HepG2 (cell line): ENCODE measurements at regions not wholly inside any gene's neighbourhood (a gene's known extent, or its start where the extent isn't known, plus 50 kb on each side); places are given as distances from the start of the nearest gene placed in this dataset.

Experiments used
- FOXK2 ChIP-seq: fragments of 450-650 bp; IDR thresholded peaks from 2 replicates; pipeline ENCODE4 v1.6.1; 2016
- KDM1A ChIP-seq: IDR thresholded peaks from 2 replicates; pipeline ENCODE4 v1.6.1; 2016; ENCODE audit warnings: missing compliant biosample characterization
- NPAS2 ChIP-seq: sonication (generic); formaldehyde crosslinking; IDR thresholded peaks from 2 replicates; pipeline ENCODE4 v1.8.0; 2022; ENCODE audit warnings: mild to moderate bottlenecking, missing genetic modification reagents, borderline replicate concordance
- PAWR ChIP-seq: sonication (generic); formaldehyde crosslinking; IDR thresholded peaks from 2 replicates; pipeline ENCODE4 v1.4.0; 2020; ENCODE audit warnings: missing genetic modification reagents, mild to moderate bottlenecking, borderline replicate concordance
- POLR2AphosphoS5 ChIP-seq: IDR thresholded peaks from 2 replicates; pipeline ENCODE4 v1.6.1; 2012; ENCODE audit warnings: low read depth, low read length
- SMAD3 ChIP-seq: sonication (generic); formaldehyde crosslinking; IDR thresholded peaks from 2 replicates; pipeline ENCODE4 v1.4.0; 2020; ENCODE audit warnings: missing genetic modification reagents
- ZNF274 ChIP-seq: sonication (generic); formaldehyde crosslinking; IDR thresholded peaks from 2 replicates; pipeline ENCODE4 v1.5.1; 2020; ENCODE audit warnings: mild to moderate bottlenecking, missing genetic modification reagents
- TF ChIP-seq, protein P1 (sequence below): sonication (generic); formaldehyde crosslinking; IDR thresholded peaks from 2 replicates; pipeline ENCODE4 v1.8.0; 2022; ENCODE audit warnings: mild to moderate bottlenecking, missing genetic modification reagents, moderate library complexity
- TF ChIP-seq, protein P2 (sequence below): sonication (generic); formaldehyde crosslinking; IDR thresholded peaks from 2 replicates; pipeline ENCODE4 v1.5.0; 2020; ENCODE audit warnings: mild to moderate bottlenecking, missing genetic modification reagents, moderate library complexity

DNA sequence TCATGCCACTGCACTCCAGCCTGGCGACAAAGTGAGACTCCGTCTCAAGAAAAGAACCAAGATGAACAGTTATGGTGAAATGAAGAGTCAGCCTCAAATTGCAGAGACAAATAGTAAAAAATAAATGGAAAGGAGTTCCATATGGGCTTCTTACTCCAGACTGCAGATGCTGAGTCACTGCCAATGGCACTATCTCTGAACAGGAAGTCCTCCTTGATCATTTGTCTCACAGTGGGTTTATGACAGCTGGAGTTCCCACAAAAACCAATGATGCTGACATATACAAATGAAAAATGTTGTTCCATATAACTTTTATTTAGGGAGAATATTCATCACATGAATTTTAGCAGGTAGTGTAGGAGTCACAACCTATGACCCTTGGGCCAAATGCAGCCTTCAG, 631.6 kb downstream of the PCDH18 start:
- TF ChIP-seq PAWR (CRISPR knock-in tag): no peak
- TF ChIP-seq SMAD3: no peak
- TF ChIP-seq, protein P1, sequence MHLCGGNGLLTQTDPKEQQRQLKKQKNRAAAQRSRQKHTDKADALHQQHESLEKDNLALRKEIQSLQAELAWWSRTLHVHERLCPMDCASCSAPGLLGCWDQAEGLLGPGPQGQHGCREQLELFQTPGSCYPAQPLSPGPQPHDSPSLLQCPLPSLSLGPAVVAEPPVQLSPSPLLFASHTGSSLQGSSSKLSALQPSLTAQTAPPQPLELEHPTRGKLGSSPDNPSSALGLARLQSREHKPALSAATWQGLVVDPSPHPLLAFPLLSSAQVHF (CRISPR knock-in tag): no peak
- TF ChIP-seq POLR2AphosphoS5: no peak
- no peak for TF ChIP-seq NPAS2 (CRISPR knock-in tag)
- TF ChIP-seq ZNF274 (CRISPR knock-in tag): no peak
- TF ChIP-seq, protein P2, sequence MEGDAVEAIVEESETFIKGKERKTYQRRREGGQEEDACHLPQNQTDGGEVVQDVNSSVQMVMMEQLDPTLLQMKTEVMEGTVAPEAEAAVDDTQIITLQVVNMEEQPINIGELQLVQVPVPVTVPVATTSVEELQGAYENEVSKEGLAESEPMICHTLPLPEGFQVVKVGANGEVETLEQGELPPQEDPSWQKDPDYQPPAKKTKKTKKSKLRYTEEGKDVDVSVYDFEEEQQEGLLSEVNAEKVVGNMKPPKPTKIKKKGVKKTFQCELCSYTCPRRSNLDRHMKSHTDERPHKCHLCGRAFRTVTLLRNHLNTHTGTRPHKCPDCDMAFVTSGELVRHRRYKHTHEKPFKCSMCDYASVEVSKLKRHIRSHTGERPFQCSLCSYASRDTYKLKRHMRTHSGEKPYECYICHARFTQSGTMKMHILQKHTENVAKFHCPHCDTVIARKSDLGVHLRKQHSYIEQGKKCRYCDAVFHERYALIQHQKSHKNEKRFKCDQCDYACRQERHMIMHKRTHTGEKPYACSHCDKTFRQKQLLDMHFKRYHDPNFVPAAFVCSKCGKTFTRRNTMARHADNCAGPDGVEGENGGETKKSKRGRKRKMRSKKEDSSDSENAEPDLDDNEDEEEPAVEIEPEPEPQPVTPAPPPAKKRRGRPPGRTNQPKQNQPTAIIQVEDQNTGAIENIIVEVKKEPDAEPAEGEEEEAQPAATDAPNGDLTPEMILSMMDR: no peak
- TF ChIP-seq KDM1A: no peak
- TF ChIP-seq FOXK2: no peak
